ENCODE measurements at regions not wholly inside any gene's neighbourhood (a gene's known extent, or its start where the extent isn't known, plus 50 kb on each side); places are given as distances from the start of the nearest gene placed in this dataset.
A peak's percentile ranks its signal among the peaks of the same experiment; 100 is the strongest.

DNA sequence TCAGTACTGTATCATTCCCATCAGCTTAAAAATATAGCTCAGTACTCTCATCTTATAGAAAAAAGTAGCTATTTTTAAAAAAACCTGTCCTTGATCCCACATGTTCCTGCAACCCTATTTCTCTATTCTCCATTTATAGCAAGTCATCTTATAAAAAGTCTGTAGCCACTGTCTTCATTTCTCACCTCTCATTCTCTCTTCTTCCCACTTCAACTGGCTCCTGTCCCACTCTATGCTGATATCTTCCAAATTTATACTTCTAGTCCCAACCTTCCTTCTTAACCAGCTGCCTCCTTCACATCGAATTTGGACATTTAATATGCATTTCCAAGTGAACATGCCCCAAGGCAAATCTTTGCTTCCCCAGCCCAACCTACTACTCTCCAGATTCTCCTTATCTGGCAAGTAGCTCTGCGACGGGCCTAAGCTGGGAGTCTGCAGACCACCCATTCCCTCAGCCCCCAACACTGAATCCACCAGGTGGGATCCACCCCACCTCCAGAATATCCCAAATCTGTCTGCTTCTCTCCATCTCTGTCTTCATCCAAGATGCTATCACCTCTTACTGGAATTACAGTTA is 52.0 kb upstream of the TANC2 start:
- DNase-seq, result no peak

DNA sequence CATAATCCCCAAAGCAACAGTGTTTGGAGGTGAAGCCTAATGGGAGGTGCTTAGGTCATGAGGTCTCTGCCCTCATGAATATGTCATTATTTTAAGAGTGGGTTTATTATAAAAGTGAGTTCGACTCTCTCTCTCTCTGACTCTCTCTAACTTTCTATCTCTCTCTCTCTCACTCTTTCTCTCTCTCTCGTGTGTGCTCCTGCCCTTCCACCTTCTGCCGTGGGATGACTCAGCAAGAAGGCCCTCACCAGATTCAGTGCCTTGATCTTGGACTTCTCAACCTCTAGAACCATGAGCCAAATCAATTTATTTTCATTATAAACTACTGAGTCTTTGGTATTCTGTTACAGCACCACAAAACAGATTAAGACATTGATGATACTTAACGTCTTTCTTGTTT is 53.7 kb upstream of the TANC2 start:
- no peak for DNase-seq

DNA sequence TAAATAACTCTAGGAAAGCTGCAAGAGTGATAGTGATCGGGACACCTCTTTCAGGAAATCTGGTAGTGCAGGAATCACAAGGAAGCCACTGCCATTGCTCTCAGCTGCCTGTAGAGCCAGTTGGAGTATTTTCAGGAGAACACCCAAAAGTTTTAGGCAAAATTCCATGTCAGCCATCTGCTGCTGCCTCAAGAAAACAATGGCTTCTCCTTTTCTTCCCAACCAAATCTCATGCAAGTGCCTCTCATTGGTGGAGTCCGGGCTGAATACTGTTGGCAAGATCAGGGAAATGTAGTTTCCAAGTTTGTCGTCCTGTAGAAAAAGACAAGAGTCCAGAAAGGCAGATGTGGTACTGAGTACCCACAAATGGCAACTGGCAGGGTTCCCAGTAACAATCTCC is 54.9 kb upstream of the TANC2 start:
- DNase-seq, result no peak

DNA sequence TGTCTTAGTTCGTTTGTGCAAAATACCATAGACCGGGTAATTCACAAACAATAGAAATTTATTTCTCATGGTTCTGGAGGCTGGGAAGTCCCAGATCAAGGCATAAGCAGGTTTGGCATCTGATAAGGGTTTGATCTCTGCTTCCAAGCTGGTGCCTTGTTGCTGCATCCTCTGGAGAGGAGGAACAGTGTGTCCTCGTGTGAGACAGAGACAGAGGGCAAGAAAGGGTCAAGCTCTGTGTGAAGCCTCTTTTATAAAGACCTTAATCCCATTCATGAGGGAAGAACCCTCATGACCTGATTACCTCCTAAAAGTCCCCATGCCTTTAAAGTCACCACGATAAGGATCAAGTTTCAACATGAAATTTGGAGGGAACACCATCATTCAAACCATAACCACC is 55.8 kb upstream of the TANC2 start:
- DNase-seq, result no peak

DNA sequence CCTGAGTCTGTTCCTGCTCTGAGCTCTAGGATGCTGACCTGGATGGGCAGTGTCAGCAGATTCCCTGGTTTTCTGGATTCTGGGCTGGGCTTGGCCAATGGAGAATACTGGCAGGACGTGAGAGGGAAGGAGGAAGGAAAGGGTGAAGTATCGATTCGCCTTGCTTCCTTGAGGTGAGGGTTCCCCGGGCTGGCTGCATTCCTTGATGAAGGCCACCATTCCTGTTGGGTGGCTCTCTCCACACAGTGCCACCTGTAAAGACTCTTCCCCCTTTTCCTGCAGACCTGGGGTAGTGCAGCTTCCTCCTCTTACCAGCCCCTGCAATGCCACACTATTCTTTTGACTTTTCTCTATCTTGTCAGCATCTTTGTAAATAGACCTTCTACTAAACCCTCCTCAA is 58.1 kb upstream of the TANC2 start:
- DNase-seq, result no peak

DNA sequence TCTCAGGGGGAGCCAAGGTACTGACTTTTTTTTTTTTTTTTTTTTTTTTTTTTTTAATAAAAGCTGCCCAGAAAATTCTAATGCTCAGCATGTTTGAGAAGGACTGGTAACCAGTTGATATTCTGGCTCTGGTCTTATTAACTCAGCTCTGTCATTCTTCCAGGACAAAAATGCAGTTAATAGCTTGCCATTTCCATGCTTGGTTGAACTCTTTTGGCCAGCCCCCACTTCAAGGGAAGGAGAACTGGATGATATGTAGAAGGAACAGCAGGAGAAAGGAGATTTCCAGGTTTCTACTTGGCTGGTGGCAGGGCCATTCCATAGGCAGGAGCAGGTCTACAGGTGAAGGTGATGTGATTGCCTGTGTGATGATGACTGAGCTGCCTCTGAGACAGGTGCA is 59.2 kb upstream of the TANC2 start:
- DNase-seq, result no peak

DNA sequence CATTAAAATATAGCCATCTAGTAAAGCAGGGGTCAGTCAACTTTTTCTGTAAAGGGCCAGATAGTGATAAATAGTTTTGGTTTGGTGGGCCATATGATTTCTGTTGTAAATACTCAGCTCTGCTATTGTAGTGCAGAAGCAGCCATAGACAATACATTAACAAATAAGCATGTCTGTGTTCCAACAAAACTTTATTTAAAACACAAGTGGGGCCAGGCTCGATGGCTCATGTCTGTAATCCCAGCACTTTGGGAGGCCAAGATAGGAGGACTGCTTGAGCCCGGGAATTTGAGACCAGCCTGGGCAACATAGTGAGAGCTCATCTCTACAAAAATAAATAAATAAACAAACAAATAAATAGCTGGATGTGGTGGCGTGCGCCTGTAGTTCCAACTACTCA is 60.8 kb upstream of the TANC2 start:
- no peak for DNase-seq

DNA sequence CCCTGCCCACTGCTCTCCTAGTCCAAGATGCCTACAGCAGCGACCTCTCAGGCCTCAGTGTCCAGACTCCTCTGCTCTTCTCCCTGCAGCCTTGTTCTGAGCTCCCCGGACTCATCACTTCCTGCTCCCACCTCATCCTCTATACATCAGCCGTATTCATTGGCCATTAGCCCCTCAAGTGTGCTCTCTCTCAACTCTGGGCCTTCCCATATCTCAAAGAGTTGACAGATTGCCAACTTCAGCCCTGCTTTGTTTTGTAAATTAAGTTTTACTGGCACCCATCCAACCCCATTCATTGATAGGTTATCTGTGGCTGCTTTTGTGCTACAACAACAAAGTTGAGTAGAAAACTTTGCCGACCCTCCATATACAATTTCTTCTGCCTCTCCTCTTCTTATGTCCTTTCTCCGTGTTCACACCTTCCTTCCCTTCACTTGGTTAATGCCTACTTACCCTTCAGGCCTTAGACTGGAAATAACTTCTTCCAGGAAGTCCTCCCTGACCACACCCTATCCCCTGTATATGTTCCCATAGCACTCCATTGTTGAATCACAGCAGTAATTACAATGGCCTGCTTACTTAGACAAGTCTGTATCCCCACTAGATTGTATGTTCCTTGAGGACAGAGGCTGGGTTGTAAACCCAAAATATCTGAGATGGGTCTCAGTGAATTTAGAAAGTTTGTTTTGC is 63.4 kb upstream of the TANC2 start:
- DNase-seq, result no peak

DNA sequence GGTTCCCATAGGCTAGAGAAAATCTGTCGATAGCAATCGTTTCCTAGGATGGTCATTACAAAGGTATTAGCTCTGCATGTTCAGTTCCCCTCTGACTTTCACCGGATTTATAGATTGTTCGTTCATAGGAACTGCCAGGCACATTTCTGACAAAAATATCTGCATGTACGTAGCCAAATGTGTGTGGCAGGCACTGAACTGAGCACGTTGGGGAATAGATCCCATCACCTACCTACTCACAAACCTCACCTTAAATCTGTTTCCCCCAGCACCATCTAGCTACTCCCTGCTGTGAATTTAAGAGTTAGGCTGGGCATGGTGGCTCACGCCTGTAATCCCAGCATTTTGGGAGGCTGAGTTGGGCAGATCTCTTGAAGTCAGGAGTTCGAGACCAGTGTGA is 64.5 kb upstream of the TANC2 start:
- no peak for DNase-seq

DNA sequence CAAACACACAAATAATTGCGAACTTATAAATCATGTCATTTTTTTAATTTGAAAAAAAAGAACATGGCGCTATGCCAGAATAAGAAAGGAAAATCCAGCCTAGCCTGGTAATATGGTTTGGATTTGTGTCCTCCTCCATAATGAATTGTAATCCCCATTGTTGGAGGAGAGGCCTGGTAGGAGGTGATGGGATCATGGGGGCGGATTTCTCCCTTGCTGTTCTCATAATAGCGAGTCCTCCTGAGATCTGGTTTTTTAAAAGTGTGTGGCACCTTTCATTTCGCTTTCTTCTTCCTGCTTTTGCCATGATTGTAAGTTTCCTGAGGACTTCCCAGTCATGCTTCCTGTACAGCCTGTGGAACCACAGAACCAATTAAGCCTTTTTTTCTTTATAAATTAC is 65.9 kb upstream of the TANC2 start:
- no peak for DNase-seq

DNA sequence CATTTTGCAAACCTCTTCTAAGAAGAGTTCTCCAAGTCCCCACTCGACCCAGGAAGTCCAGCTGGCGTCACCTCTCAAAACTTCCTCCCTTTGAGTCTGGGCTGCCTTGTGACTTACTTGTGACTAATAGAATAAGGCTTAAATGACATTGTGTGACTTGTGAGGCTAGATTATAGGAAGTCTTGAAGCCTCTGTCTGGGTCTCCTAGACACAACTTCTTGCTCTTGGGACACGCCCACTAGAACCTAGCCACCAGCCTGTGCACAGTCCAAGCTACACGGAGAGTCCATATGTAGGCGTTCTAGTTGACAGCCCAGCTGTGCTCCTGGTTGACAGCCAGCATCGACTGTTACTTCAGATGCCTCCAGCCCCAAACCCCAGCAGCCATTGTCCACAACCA is 66.7 kb upstream of the TANC2 start:
- peak; percentile 29 to 47 for DNase-seq

DNA sequence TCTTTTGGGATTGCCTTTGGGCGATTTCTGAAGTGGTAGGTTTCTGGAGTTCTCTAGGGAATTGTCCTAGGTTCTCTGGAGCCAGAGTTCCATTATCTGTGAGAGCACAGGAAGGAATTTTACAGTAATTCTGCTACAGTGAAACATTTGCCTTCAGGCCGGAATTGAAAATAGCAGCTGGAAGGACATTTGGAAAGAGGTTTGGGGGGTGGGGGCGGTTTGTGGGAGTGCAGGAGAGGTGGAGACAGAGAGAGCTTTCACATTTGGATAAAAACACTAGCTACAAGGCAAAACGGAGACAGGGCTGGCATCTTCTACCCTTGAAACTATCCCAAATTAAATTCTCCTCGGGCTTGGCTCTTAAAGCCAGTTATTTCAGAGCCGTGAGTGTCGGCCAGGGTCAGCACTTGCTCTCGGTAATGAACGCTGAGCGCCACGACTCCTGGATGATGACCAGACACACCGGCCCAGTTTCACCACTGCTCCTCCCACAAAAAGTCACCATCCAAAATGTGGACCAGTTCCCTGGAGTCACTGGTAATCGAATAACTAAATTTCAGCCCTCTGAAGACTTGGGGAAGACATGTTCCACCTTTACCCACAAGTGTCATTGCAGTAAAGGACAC is 67.7 kb upstream of the TANC2 start:
- no peak for DNase-seq

DNA sequence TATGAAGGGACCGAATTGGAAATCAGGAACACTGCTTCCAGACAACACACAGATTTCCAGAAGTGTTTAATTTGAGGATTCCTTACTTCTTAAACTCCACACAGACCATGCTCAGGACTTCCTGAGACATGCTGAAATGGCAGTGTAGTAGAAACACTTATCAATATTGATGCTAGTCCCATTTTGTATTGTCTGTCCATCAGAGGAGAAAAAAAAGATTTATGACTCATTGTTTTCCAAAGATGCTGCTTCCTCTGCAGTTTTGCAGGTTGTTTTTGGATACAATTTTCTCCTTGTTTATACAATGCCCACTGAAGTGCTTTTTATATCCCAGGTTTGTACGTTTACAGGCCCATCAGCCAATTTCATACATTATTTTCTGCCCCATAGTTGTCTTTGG is 68.3 kb upstream of the TANC2 start:
- no peak for DNase-seq

DNA sequence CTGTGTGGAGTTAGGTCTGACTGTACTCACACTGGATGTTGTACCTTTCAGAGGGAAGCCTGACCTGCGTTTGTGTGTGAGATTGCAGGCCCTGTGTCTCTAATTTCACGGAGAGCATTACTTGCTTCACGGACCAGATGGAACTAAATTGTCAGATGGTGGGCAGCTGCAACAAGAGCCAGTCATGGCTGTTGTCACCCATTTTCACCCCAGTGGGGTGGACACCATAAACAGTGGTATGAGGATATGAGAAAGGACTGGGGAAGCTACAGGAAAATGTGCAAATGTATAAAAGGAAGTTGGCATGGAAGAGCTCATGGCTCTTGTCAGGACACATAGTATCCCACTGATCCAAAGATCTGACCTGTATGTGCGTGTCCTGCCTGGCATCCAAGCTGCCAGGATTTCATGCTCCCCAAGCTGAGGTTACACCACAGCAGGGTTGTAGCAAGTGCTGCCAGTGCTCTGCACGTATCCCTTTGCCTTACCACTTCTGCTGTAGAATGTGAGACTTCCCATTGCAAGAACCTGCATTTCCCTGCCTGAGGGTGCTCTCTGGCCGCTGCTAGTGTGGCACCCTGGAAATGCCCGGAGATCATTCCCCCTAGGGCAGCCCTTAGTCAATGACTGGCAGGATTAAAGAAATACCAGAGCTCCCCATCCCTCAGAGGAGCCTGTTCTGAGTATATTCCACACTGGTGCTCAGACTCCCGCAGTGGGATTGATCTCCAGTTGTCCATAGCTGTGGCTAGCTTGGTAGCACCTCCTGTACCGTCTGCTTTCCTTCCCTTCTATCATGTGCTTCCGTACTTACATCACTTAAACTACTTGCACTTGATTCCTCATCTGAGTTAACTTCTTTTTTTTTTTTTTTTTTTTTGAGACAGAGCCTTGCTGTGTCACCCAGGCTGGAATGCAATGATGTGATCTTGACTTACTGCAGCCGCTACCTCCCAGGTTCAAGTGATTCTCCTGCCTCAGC is 70.4 kb upstream of the TANC2 start:
- DNase-seq, result peak; percentile 63 to 72

DNA sequence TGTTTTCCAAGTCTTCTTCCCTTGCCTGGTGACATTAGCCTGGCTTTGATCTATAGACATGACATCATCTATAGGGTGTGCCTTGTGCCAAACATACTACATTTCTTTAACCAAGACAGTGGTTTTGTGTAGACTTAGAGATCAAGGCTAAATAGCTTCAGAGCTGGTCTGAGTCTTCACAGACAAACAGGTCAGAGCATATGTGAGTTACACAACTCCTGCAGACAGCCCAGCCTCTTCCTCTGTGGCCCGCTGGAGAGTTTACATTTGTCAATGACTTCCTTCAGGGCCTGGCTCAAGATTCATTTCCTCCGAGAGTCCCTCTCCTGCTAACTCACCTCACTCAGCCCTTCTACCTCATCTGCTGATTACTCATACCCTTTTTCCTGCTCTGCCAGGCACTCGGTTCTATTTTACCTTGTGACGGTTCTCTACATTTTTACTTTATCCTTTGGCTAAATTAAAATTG is 73.1 kb upstream of the TANC2 start:
- peak; percentile 98 to 99 for DNase-seq

DNA sequence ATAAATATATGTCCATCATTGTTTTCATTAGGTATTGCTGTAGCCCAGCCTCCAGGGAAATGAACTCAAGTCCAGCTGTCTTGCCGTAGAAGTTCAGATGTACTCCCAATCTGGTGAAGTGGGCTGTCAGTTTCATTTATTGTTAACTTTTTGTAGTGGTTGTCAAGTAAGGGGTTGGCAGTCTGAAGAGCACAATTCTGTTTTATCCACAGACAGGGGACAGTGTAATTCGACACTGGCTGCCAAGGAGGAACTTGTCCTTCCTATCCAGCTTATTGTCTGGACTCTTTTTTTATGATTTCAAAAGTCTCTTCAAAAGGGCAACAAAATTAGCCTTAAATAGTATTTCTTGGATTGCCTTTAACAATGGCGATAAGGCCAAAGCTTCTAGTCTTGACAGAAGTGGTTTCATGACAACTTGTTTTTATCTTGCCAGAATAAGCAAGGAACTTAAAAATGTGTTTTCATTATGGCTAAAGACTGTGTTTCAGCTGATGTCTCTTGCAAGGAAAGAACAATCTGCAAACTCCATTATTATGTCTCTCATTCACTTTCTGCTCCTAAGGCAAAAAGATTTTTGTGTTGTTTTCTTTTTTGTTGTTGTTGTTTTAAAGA is 73.9 kb upstream of the TANC2 start:
- peak; percentile 67 to 74 for DNase-seq

DNA sequence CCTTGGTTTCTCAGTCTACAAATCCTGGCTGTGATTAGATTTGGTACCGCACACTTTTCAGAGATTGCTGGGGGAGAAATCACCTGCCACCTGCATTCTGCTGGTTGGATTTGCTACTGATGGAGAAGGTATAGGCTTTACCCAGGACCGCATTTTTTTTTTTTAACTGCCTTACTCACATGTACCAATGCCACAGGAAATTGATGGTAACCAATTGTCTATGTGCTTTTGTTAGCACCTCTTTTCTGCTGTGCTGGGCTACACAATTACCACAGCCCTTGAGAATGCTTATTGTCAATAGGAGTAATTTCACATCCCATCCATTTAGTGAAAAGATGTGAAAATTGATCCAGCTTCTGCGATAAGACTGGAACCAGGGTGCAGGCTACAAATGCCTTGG is 74.4 kb upstream of the TANC2 start:
- DNase-seq, result peak in 1 of 2 experiments; percentile 30

DNA sequence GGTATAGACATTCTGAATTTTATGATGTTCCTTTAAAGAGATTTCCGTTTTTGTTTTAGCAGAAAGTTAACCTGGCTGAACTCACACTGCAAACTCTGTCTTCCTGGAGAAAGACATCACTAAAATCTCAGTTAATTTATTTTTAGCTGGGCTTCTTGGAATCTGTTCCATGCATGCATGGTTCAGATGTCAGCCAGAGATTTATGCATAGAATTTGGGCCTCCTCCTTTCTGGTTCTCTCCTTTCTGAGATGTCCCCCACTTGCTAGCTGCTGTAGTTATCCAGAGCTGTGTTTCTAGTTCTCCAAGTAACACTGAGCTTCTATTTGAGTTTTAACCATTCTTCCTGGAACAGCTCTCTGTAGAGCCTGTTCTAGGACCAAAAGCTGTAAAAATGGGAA is 77.3 kb upstream of the TANC2 start:
- no peak for DNase-seq

DNA sequence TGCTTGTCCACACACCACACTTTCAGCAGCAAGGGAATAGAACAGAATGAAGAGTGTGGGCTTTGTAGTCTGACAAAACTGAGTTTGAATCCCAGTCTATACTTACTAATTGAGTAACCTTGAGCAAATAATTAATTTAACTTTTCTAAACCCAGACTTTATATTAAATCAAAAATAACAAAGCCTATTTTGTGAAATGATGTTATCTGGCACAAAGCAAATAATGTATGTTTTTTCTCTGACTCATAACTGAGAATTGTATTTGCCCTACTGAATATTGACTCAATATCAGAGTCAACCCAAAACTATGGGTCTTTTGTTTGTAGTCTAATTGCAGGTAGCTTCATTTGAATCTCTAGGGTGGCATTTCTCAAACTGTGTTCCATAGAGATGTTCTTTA is 77.9 kb upstream of the TANC2 start:
- no peak for DNase-seq

DNA sequence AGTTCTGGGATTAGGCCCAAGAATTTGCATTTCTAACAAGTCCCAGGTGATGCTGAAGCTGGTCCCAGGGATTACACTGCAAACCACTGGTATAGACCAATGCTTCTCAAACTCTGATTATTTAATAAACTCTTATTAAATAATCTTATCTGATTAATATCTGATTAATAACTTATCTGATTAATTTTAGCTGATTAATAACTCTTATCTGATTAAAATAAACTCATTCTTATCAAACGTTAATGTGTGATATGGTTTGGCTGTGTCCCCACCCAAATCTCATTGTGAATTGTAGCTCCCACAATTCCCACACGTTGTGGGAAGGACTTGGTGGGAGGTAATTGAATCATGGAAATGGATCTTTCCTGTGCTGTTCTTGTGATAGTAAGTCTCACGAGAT is 78.6 kb upstream of the TANC2 start:
- DNase-seq, result no peak

DNA sequence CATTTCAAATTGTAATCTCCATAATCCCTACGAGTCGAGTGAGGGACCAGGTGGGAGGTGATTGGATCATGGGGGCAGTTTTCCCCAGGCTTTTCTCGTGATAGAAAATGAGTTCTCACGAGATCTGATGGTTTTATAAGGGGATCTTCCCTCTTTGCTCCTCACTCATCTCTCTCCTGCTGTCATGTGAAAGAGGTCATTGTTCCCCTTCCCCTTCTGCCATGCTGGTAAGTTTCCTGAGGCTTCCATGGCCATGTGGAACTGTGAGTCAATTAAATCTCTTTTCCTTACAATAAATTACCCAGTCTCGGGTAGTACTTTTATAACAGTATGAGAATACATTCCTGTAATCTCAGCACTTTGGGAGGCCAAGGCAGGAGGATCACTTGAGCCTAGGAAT is 76.7 kb upstream of the MARCHF10 start:
- DNase-seq, result no peak

DNA sequence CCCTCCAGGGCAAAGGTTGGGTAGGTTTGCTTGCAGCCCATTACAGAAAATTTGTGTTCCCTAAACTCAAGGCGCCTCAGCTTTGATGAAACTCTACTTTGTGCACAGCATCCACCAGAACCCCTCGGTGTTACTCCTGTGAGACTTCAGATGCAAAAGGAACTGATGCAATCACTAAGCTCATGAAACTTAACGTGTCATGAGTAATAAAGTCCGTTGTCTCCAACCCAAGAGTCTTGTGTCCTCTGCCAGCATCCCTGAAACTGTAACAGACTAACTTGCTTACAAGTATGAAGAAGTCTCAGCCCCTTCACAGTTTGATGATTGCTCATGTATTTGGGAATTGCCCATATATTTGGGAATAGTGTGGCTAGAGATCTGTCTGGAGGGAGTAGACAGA is 74.8 kb upstream of the MARCHF10 start:
- DNase-seq, result peak; percentile 62 to 73

DNA sequence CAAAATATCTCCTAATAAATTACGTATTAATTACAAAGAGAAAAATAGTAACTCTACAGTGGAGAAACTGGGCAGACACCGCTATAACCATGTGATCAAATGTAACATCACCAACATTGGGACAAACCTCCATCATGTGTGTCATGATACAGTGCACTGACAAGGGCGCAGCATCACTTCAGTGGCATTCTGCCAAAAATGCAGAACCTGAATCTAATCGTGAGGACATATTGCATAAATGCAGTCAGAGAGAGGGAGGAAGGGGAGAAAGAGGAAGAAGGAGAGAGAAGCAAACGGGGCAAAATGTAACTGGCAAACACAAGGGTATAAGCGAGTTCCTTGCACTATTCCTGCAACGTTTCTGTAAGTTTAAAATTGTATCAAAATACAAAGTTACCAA is 74.2 kb upstream of the MARCHF10 start:
- peak; percentile 81 to 84 for DNase-seq

Data from Kasumi-1 (cell line).